Endothelial cell of umbilical vein (primary cell): ENCODE measurements at regions not wholly inside any gene's neighbourhood (a gene's known extent, or its start where the extent isn't known, plus 50 kb on each side); places are given as distances from the start of the nearest gene placed in this dataset.

Source experiments
- CTCF ChIP-seq, 2 donors: IDR thresholded peaks; 1 replicate in 1 of 2; 2 replicates in 1 of 2; pipeline ENCODE4 v1.5.1; 2011; ENCODE audit warnings: low read length in 2 of 2, mild to moderate bottlenecking in 2 of 2, moderate library complexity in 2 of 2, control low read depth in 1 of 2, inconsistent platforms in 1 of 2, low read depth in 1 of 2; ENCODE audit not compliant: insufficient read depth in 1 of 2; ENCODE audit errors: extremely low read depth in 1 of 2
- EZH2 ChIP-seq: IDR thresholded peaks from 2 replicates; pipeline ENCODE4 v1.6.1; 2012; ENCODE audit warnings: borderline replicate concordance, low read depth, mild to moderate bottlenecking, moderate library complexity, low read length, inconsistent platforms; ENCODE audit not compliant: severe bottlenecking
- FOS ChIP-seq: IDR thresholded peaks from 2 replicates; pipeline ENCODE4 v1.6.1; 2011; ENCODE audit warnings: mild to moderate bottlenecking, low read length, moderate library complexity, borderline replicate concordance; ENCODE audit not compliant: insufficient read depth
- GATA2 ChIP-seq: IDR thresholded peaks from 2 replicates; pipeline ENCODE4 v1.7.0; 2011; ENCODE audit warnings: low read depth, mild to moderate bottlenecking, moderate library complexity, mixed read lengths, low read length; ENCODE audit not compliant: insufficient read length, insufficient read depth
- JUN ChIP-seq: IDR thresholded peaks from 2 replicates; pipeline ENCODE4 v1.6.1; 2011; ENCODE audit warnings: borderline replicate concordance, low read depth; ENCODE audit not compliant: insufficient read length, insufficient read depth
- MAX ChIP-seq: IDR thresholded peaks from 2 replicates; pipeline ENCODE4 v1.6.1; 2011; ENCODE audit not compliant: insufficient read depth, insufficient read length
- MYC ChIP-seq: IDR thresholded peaks from one replicate; pipeline ENCODE4 v1.6.1; 2011; ENCODE audit warnings: mild to moderate bottlenecking, low read depth, low read length
- POLR2A ChIP-seq: IDR thresholded peaks from 2 replicates; pipeline ENCODE4 v1.6.1; 2012; ENCODE audit warnings: low read depth, mild to moderate bottlenecking, control low read depth, low read length
- POLR2AphosphoS5 ChIP-seq: IDR thresholded peaks from 2 replicates; pipeline ENCODE4 v1.6.1; 2012; ENCODE audit warnings: low read depth, mild to moderate bottlenecking, control low read depth, low read length, moderate library complexity; ENCODE audit not compliant: insufficient read depth

- TF ChIP-seq CTCF (IDR thresholded peaks at IDR 0.05; ENCODE audit: extremely low read depth in 1 of 2, insufficient read depth in 1 of 2, low read depth in 1 of 2, low read length in 2 of 2) (no peak), POLR2A (no peak), JUN (no peak), EZH2 (no peak), MYC (no peak), FOS (no peak), MAX (no peak), GATA2 (no peak), POLR2AphosphoS5 (no peak)
These were observed 647.3 kb downstream of the TBC1D22A start for GRCh38 chr22:47409539-47410275.
